SU-DHL-6 (cell line): ENCODE measurements at regions not wholly inside any gene's neighbourhood (a gene's known extent, or its start where the extent isn't known, plus 50 kb on each side); places are given as distances from the start of the nearest gene placed in this dataset.

Experiments
- EZH2phosphoT487 ChIP-seq: fragments of 200-600 bp; sonication (generic), shearing (Covaris generic); conservative IDR thresholded peaks from 2 replicates; pipeline ENCODE4 v1.6.1; 2018; ENCODE audit warnings: mild to moderate bottlenecking, antibody characterized with exemption, low read length, moderate library complexity, mixed read lengths
- TF ChIP-seq, protein P1 (sequence below): fragments of 200-600 bp; sonication (generic); IDR thresholded peaks from one replicate; pipeline ENCODE4 v1.5.1; 2017; ENCODE audit warnings: antibody characterized with exemption, mild to moderate bottlenecking, low read length, moderate library complexity; ENCODE audit not compliant: insufficient read depth, poor library complexity, severe bottlenecking

- TF ChIP-seq, protein P1, sequence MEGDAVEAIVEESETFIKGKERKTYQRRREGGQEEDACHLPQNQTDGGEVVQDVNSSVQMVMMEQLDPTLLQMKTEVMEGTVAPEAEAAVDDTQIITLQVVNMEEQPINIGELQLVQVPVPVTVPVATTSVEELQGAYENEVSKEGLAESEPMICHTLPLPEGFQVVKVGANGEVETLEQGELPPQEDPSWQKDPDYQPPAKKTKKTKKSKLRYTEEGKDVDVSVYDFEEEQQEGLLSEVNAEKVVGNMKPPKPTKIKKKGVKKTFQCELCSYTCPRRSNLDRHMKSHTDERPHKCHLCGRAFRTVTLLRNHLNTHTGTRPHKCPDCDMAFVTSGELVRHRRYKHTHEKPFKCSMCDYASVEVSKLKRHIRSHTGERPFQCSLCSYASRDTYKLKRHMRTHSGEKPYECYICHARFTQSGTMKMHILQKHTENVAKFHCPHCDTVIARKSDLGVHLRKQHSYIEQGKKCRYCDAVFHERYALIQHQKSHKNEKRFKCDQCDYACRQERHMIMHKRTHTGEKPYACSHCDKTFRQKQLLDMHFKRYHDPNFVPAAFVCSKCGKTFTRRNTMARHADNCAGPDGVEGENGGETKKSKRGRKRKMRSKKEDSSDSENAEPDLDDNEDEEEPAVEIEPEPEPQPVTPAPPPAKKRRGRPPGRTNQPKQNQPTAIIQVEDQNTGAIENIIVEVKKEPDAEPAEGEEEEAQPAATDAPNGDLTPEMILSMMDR = no peak
- no peak for TF ChIP-seq EZH2phosphoT487
Measured at GRCh38 chr18:1020731-1021344, 116.2 kb downstream of the ADCYAP1 start.
